DMS53 treated with DMSO at 0.1 percent for 48 hours (cell line): ENCODE measurements at regions not wholly inside any gene's neighbourhood (a gene's known extent, or its start where the extent isn't known, plus 50 kb on each side); places are given as distances from the start of the nearest gene placed in this dataset.
"Not testable (repeated sequence)": the region's sequence is repeated elsewhere in the genome, so short reads cannot be mapped to it uniquely, and the experiment has no call there.

Experiments
- DNase-seq: peaks from one replicate; lab custom pipeline; 2025; ENCODE audit not compliant: unreplicated experiment; lab: John Stamatoyannopoulos, UW

GRCh38 chr16:29190553-29191431, 205.9 kb downstream of the LAT start:
- DNase-seq: not testable (repeated sequence)

GRCh38 chr16:29188806-29189205, 204.0 kb downstream of the LAT start:
- not testable (repeated sequence) for DNase-seq

- not testable (repeated sequence) for DNase-seq
Observed at GRCh38 chr16:29186306-29187220, 201.7 kb downstream of the LAT start.

GRCh38 chr16:29185872-29186271, 201.0 kb downstream of the LAT start:
- DNase-seq: not testable (repeated sequence)

GRCh38 chr16:29184738-29185438, 200.0 kb downstream of the LAT start:
- not testable (repeated sequence) for DNase-seq

- not testable (repeated sequence) for DNase-seq
Observed at GRCh38 chr16:29182940-29183868, 198.4 kb downstream of the LAT start.

GRCh38 chr16:29182501-29182900, 197.6 kb downstream of the LAT start:
- no peak for DNase-seq

GRCh38 chr16:29181921-29182411, 197.1 kb downstream of the LAT start:
- DNase-seq: not testable (repeated sequence)

- not testable (repeated sequence) for DNase-seq
Observed at GRCh38 chr16:29181254-29181780, 196.5 kb downstream of the LAT start.

GRCh38 chr16:29180206-29180600, 195.4 kb downstream of the LAT start:
- not testable (repeated sequence) for DNase-seq

- DNase-seq: not testable (repeated sequence)
Observed at GRCh38 chr16:29179401-29180205, 194.8 kb downstream of the LAT start.

- not testable (repeated sequence) for DNase-seq
Observed at GRCh38 chr16:29177888-29178726, 193.3 kb downstream of the LAT start.

- not testable (repeated sequence) for DNase-seq
Observed at GRCh38 chr16:29177203-29177887, 192.5 kb downstream of the LAT start.

- DNase-seq: not testable (repeated sequence)
Observed at GRCh38 chr16:29176822-29177202, 192.0 kb downstream of the LAT start.

- not testable (repeated sequence) for DNase-seq
Observed at GRCh38 chr16:29176154-29176470, 191.3 kb downstream of the LAT start.

- DNase-seq: not testable (repeated sequence)
Observed at GRCh38 chr16:29175411-29176153, 190.7 kb downstream of the LAT start.
